Effector memory CD4-positive, alpha-beta T cell (primary cell): ENCODE measurements at regions not wholly inside any gene's neighbourhood (a gene's known extent, or its start where the extent isn't known, plus 50 kb on each side); places are given as distances from the start of the nearest gene placed in this dataset.

Experiments
- DNase-seq, 3 donors: peaks; one replicate each; pipeline ENCODE4 v3.0.0-alpha.2; 2020
- H3K27ac ChIP-seq: 2 replicates; pipeline ENCODE4 v1.7.0; 2013; ENCODE audit warnings: mild to moderate bottlenecking, low read length, moderate library complexity; ENCODE audit not compliant: insufficient read depth, poor library complexity, severe bottlenecking
- H3K27me3 ChIP-seq: replicated peaks from 2 replicates; pipeline ENCODE4 v1.7.0; 2013; ENCODE audit warnings: mild to moderate bottlenecking, low read length; ENCODE audit not compliant: insufficient read depth, control insufficient read depth, poor library complexity, severe bottlenecking
- H3K36me3 ChIP-seq: 2 replicates; pipeline ENCODE4 v1.7.0; 2013; ENCODE audit warnings: mild to moderate bottlenecking, low read length, moderate library complexity; ENCODE audit not compliant: control insufficient read depth, insufficient read depth
- H3K4me1 ChIP-seq: 2 replicates; pipeline ENCODE4 v1.7.0; 2013; ENCODE audit warnings: low read length, mild to moderate bottlenecking; ENCODE audit not compliant: control insufficient read depth, insufficient read depth, poor library complexity, severe bottlenecking
- H3K4me3 ChIP-seq: 2 replicates; pipeline ENCODE4 v1.7.0; 2013; ENCODE audit warnings: low read length, low read depth, mild to moderate bottlenecking; ENCODE audit not compliant: insufficient read depth, poor library complexity, severe bottlenecking
- H3K9me3 ChIP-seq: 2 replicates; pipeline ENCODE4 v1.7.0; 2013; ENCODE audit warnings: mild to moderate bottlenecking, low read length, moderate library complexity; ENCODE audit not compliant: control insufficient read depth

GRCh38 chr20:50314678-50315335, 124.2 kb downstream of the CEBPB start:
- Histone ChIP-seq H3K4me1 (no peaks in the 10 kb centered on the region), H3K36me3 (no peaks in the 10 kb centered on the region), H3K4me3 (no peak overlapping the region), H3K9me3 (no peaks in the 10 kb centered on the region), H3K27ac (no peak overlapping the region), H3K27me3 (no peaks in the 10 kb centered on the region)
- no peak for DNase-seq

- no peak for DNase-seq
- Histone ChIP-seq H3K36me3 (no peaks in the 10 kb centered on the region), H3K27me3 (no peaks in the 10 kb centered on the region), H3K4me1 (no peaks in the 10 kb centered on the region), H3K9me3 (no peaks in the 10 kb centered on the region), H3K27ac (no peak overlapping the region), H3K4me3 (no peak overlapping the region)
Observed at GRCh38 chr20:50315586-50316551, 125.2 kb downstream of the CEBPB start.

- Histone ChIP-seq H3K4me3 (no peak overlapping the region), H3K4me1 (no peaks in the 10 kb centered on the region), H3K27ac (no peak overlapping the region), H3K36me3 (no peaks in the 10 kb centered on the region), H3K9me3 (no peaks in the 10 kb centered on the region), H3K27me3 (no peaks in the 10 kb centered on the region)
- no peak for DNase-seq
Observed at GRCh38 chr20:50317116-50317515, 126.5 kb downstream of the CEBPB start.

- no peaks in the 10 kb centered on the region for H3K36me3 ChIP-seq
- no peaks in the 10 kb centered on the region for H3K9me3 ChIP-seq
- no peaks in the 10 kb centered on the region for H3K4me1 ChIP-seq
- DNase-seq: no peak
- H3K27ac ChIP-seq: no peak overlapping the region
- no peak overlapping the region for H3K4me3 ChIP-seq
- H3K27me3 ChIP-seq: no peaks in the 10 kb centered on the region
Observed at GRCh38 chr20:50317609-50318008, 127.0 kb downstream of the CEBPB start.

GRCh38 chr20:50318710-50319109, 128.1 kb downstream of the CEBPB start:
- no peak for DNase-seq
- Histone ChIP-seq H3K27me3 (no peaks in the 10 kb centered on the region), H3K9me3 (no peaks in the 10 kb centered on the region), H3K4me3 (no peak overlapping the region), H3K36me3 (no peaks in the 10 kb centered on the region), H3K4me1 (no peaks in the 10 kb centered on the region), H3K27ac (no peak overlapping the region)

GRCh38 chr20:50320005-50320900, 129.6 kb downstream of the CEBPB start:
- H3K9me3 ChIP-seq: no peaks in the 10 kb centered on the region
- no peak overlapping the region for H3K27ac ChIP-seq
- no peak for DNase-seq
- no peaks in the 10 kb centered on the region for H3K4me1 ChIP-seq
- no peak overlapping the region for H3K4me3 ChIP-seq
- H3K27me3 ChIP-seq: no peaks in the 10 kb centered on the region
- H3K36me3 ChIP-seq: no peaks in the 10 kb centered on the region

- Histone ChIP-seq H3K36me3 (no peaks in the 10 kb centered on the region), H3K27ac (no peak overlapping the region), H3K4me3 (no peak overlapping the region), H3K9me3 (no peaks in the 10 kb centered on the region), H3K4me1 (no peaks in the 10 kb centered on the region), H3K27me3 (no peaks in the 10 kb centered on the region)
- DNase-seq: no peak
Observed at GRCh38 chr20:50320901-50321796, 130.5 kb downstream of the CEBPB start.

- no peak overlapping the region for H3K4me3 ChIP-seq
- H3K9me3 ChIP-seq: no peaks in the 10 kb centered on the region
- DNase-seq: no peak
- no peaks in the 10 kb centered on the region for H3K36me3 ChIP-seq
- no peak overlapping the region for H3K27ac ChIP-seq
- H3K4me1 ChIP-seq: no peaks in the 10 kb centered on the region
- no peaks in the 10 kb centered on the region for H3K27me3 ChIP-seq
Observed at GRCh38 chr20:50321797-50322480, 131.3 kb downstream of the CEBPB start.

- Histone ChIP-seq H3K4me1 (no peaks in the 10 kb centered on the region), H3K9me3 (no peaks in the 10 kb centered on the region), H3K4me3 (no peak overlapping the region), H3K36me3 (no peaks in the 10 kb centered on the region), H3K27me3 (no peaks in the 10 kb centered on the region), H3K27ac (no peak overlapping the region)
- no peak for DNase-seq
Observed at GRCh38 chr20:50322703-50323131, 132.1 kb downstream of the CEBPB start.
